ENCODE measurements at regions not wholly inside any gene's neighbourhood (a gene's known extent, or its start where the extent isn't known, plus 50 kb on each side); places are given as distances from the start of the nearest gene placed in this dataset.

GRCh38 chr3:84504761-84505160 lies 454.0 kb upstream of the CADM2 start:
- TF ChIP-seq CTCF (IDR thresholded peaks at IDR 0.05; ENCODE audit: low read depth, low read length): no peak
- TF ChIP-seq EZH2phosphoT487 (IDR thresholded peaks at IDR 0.05; ENCODE audit: low read depth): no peak
